ENCODE measurements at regions not wholly inside any gene's neighbourhood (a gene's known extent, or its start where the extent isn't known, plus 50 kb on each side); places are given as distances from the start of the nearest gene placed in this dataset.
"Not testable (repeated sequence)": the region's sequence is repeated elsewhere in the genome, so short reads cannot be mapped to it uniquely, and the experiment has no call there.

DNA sequence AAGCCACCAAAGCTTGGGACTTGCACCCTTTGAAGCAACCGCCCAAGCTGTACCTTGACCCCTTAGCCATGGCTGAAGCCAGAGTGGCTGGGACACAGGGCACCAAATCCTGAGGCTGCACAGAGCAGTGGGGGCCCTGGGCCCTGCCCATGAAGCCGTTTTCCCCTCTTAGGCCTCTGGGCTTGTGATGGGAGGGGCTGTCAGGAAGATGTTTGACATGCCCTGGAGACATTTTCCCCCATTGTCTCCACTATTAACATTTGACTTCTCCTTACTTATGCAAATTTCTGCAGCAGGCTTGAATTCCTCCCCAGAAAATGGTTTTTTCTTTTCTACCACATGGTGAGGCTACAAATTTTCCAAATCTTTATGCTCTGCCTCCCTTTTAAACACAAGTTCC lies 522.2 kb downstream of the EDEM1 start:
- intact Hi-C loops (cut with DNase I) = no loop called here
- Histone ChIP-seq H3K4me3 (no peak overlapping the region), H3K27ac (no peak overlapping the region), H3K4me1 (no peaks in the 10 kb centered on the region), H3K36me3 (no peaks in the 10 kb centered on the region), H3K27me3 (no peaks in the 10 kb centered on the region), H3K9me3 (peaks cover 0 to 3% of the 10 kb centered on the region in 2 donors)
- DNase-seq (peak in 1 of 4 donors; percentile 39), ATAC-seq (no peak)
- TF ChIP-seq, protein P1, sequence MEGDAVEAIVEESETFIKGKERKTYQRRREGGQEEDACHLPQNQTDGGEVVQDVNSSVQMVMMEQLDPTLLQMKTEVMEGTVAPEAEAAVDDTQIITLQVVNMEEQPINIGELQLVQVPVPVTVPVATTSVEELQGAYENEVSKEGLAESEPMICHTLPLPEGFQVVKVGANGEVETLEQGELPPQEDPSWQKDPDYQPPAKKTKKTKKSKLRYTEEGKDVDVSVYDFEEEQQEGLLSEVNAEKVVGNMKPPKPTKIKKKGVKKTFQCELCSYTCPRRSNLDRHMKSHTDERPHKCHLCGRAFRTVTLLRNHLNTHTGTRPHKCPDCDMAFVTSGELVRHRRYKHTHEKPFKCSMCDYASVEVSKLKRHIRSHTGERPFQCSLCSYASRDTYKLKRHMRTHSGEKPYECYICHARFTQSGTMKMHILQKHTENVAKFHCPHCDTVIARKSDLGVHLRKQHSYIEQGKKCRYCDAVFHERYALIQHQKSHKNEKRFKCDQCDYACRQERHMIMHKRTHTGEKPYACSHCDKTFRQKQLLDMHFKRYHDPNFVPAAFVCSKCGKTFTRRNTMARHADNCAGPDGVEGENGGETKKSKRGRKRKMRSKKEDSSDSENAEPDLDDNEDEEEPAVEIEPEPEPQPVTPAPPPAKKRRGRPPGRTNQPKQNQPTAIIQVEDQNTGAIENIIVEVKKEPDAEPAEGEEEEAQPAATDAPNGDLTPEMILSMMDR (IDR thresholded peaks at IDR 0.05) = no peak

DNA sequence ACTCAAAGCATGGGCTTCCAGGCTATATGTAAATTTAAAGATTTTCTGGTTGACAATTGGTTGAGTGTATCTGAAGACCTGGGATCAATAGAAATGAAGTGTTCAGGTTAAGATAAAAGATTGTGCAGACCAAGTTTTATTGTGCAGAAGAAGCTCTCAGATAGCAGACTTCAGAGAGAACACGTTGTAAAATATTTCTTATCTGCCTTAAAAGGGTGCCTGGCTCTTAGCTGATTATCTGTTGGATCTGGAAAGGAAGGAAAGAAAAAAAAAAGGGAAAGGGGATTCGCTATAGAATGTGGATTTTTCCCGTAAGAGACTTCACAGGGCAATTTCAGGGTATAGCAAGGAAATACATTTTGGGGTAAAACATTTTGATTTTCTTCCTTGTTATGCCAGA lies 523.2 kb downstream of the EDEM1 start:
- Histone ChIP-seq H3K27ac (no peak overlapping the region), H3K4me3 (no peak overlapping the region), H3K36me3 (no peaks in the 10 kb centered on the region), H3K9me3 (peaks cover 0 to 2% of the 10 kb centered on the region in 2 donors), H3K4me1 (no peaks in the 10 kb centered on the region), H3K27me3 (no peaks in the 10 kb centered on the region)
- DNase-seq (no peak), ATAC-seq (no peak)
- TF ChIP-seq, protein P1 (IDR thresholded peaks at IDR 0.05) = no peak
- intact Hi-C loops (cut with DNase I) = no loop called here

DNA sequence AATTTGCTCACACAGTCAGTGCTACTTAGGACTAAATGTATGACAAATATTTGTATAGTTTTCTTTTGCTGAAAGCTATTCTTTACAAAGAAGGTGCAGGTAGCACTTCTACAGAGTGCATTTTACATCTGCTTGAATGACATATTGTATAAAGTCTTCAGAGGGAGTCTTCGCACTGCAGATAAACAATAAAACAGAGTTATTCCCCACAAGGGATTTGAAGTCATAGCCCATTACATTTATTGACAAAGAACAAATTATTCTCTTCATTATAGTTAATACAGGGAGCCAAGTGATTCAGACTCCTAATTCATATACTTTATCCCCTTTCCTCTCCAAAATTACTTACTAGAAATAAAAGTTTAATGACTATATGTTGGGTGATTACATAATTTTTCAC lies 529.7 kb downstream of the EDEM1 start:
- Histone ChIP-seq H3K4me1 (no peaks in the 10 kb centered on the region), H3K27me3 (no peaks in the 10 kb centered on the region), H3K9me3 (no peaks in the 10 kb centered on the region), H3K4me3 (no peak overlapping the region), H3K36me3 (no peaks in the 10 kb centered on the region), H3K27ac (no peak overlapping the region)
- intact Hi-C loops (cut with DNase I) = no loop called here
- ATAC-seq (no peak), DNase-seq (no peak)
- TF ChIP-seq, protein P1 (IDR thresholded peaks at IDR 0.05) = no peak

DNA sequence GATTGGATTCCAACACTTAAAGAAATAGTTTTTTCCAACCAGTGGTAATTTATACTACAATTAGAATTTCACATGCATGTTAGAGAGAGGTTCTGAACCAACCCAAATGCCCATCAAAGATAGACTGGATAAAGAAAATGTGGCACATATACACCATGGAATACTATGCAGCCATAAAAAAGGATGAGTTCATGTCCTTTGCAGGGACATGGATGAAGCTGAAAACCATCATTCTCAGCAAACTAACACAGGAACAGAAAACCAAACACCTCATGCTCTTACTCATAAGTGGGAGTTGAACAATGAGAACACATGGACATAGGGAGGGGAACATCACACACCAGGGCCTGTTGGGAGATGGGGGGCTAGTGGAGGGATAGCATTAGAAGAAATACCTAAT lies 532.2 kb downstream of the EDEM1 start:
- intact Hi-C loops (cut with DNase I); H3K4me1 ChIP-seq; ATAC-seq; DNase-seq; H3K9me3 ChIP-seq; H3K27me3 ChIP-seq; H3K27ac ChIP-seq; H3K36me3 ChIP-seq; H3K4me3 ChIP-seq: not testable (repeated sequence)

DNA sequence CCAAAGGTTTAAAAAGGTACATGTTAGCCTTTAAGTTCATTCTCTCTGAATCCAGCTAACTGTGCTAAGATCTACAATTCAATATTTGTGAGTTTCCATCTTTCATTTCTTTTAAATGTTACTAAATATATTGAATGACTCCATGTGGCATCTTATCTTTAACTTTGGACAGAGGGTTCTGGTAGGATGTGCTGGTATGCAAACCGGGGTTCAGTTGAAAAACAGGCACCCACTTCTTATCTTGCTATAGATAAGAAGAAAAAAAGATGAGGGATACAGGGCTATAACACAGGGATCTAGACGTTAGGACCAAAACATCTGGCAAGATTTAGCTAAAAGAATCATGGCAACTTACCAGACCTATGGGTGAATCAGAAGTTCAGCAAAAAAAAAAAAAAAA lies 538.3 kb downstream of the EDEM1 start:
- Histone ChIP-seq H3K27ac (no peak overlapping the region), H3K9me3 (no peaks in the 10 kb centered on the region), H3K36me3 (no peaks in the 10 kb centered on the region), H3K4me1 (no peaks in the 10 kb centered on the region), H3K27me3 (no peaks in the 10 kb centered on the region), H3K4me3 (no peak overlapping the region)
- no peak for ATAC-seq
- intact Hi-C loops (cut with DNase I) = no loop called here
- TF ChIP-seq, protein P1 (IDR thresholded peaks at IDR 0.05) = no peak
- no peak for DNase-seq

DNA sequence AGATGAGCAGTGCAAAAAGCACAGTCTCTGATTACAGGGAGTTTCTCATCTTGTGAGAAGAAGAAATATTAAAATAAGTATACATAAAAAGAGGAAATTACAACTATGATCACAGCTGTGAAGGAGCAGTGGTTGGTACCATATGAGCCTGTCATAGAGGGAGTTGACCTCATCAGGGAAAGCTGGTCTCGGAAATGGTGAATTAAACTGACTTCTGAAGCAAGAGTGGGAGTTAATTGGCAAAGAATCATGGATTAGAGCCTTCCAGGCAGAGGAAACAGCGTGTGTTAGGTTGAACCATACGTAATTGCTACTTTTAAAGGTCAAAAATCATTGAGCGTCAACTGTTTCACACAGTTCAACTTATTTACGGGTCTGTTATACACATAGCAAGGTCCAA lies 539.1 kb downstream of the EDEM1 start:
- DNase-seq (no peak), ATAC-seq (no peak)
- Histone ChIP-seq H3K27ac (no peak overlapping the region), H3K4me3 (no peak overlapping the region), H3K27me3 (no peaks in the 10 kb centered on the region), H3K4me1 (no peaks in the 10 kb centered on the region), H3K9me3 (no peaks in the 10 kb centered on the region), H3K36me3 (no peaks in the 10 kb centered on the region)
- intact Hi-C loops (cut with DNase I) = no loop called here
- TF ChIP-seq, protein P1 (IDR thresholded peaks at IDR 0.05) = no peak
